CD4-positive, alpha-beta T cell treated with Interleukin-6 for 4 hours (primary cell): ENCODE measurements at regions not wholly inside any gene's neighbourhood (a gene's known extent, or its start where the extent isn't known, plus 50 kb on each side); places are given as distances from the start of the nearest gene placed in this dataset.

Experiments used
- DNase-seq: peaks from one replicate; pipeline ENCODE4 v3.0.0-alpha.2; 2020; ENCODE audit warnings: mixed read lengths

- no peak for DNase-seq
These were observed 122.7 kb upstream of the TMEM72 start for GRCh38 chr10:44788147-44789129.

- no peak for DNase-seq
These were observed 118.9 kb upstream of the TMEM72 start for GRCh38 chr10:44792119-44792775.

- no peak for DNase-seq
These were observed 111.2 kb upstream of the TMEM72 start for GRCh38 chr10:44799966-44800365.

GRCh38 chr10:44801383-44802327 is 109.5 kb upstream of the TMEM72 start:
- no peak for DNase-seq

- no peak for DNase-seq
These were observed 107.3 kb upstream of the TMEM72 start for GRCh38 chr10:44803862-44804261.

GRCh38 chr10:44804661-44805060 is 106.5 kb upstream of the TMEM72 start:
- DNase-seq, result no peak

- no peak for DNase-seq
These were observed 105.5 kb upstream of the TMEM72 start for GRCh38 chr10:44805466-44806210.

GRCh38 chr10:44806950-44807349 is 104.2 kb upstream of the TMEM72 start:
- DNase-seq, result no peak

- no peak for DNase-seq
These were observed 103.7 kb upstream of the TMEM72 start for GRCh38 chr10:44807451-44807850.

GRCh38 chr10:44809647-44810046 is 101.5 kb upstream of the TMEM72 start:
- no peak for DNase-seq

GRCh38 chr10:44811072-44811471 is 100.1 kb upstream of the TMEM72 start:
- no peak for DNase-seq

GRCh38 chr10:44813201-44813600 is 97.9 kb upstream of the TMEM72 start:
- no peak for DNase-seq

- no peak for DNase-seq
These were observed 96.2 kb upstream of the TMEM72 start for GRCh38 chr10:44814929-44815328.

- DNase-seq, result no peak
These were observed 93.0 kb upstream of the TMEM72 start for GRCh38 chr10:44818041-44818649.

GRCh38 chr10:44818701-44819127 is 92.4 kb upstream of the TMEM72 start:
- no peak for DNase-seq

GRCh38 chr10:44820094-44820493 is 91.0 kb upstream of the TMEM72 start:
- DNase-seq, result no peak

- no peak for DNase-seq
These were observed 89.8 kb upstream of the TMEM72 start for GRCh38 chr10:44821290-44821689.

- no peak for DNase-seq
These were observed 88.8 kb upstream of the TMEM72 start for GRCh38 chr10:44822349-44822748.

GRCh38 chr10:44822966-44823365 is 88.2 kb upstream of the TMEM72 start:
- DNase-seq, result no peak

GRCh38 chr10:44824607-44825006 is 86.5 kb upstream of the TMEM72 start:
- no peak for DNase-seq

GRCh38 chr10:44827431-44828006 is 83.6 kb upstream of the TMEM72 start:
- no peak for DNase-seq
